ENCODE measurements at regions not wholly inside any gene's neighbourhood (a gene's known extent, or its start where the extent isn't known, plus 50 kb on each side); places are given as distances from the start of the nearest gene placed in this dataset.

GRCh38 chrY:13094904-13095600 lies 190.4 kb downstream of the DDX3Y start:
- H3K9me3 ChIP-seq: no peaks in the 10 kb centered on the region
- no peak for ATAC-seq
- no peak overlapping the region for H3K27ac ChIP-seq
- DNase-seq: no peak
- intact Hi-C loops (cut with DNase I): no loop called here
- H3K36me3 ChIP-seq: no peaks in the 10 kb centered on the region
- WGBS, 2 donors: 56 to 57% methylated on average over 3 of the region's 3 CpGs
- no peaks in the 10 kb centered on the region for H3K27me3 ChIP-seq
- TF ChIP-seq, protein P1, sequence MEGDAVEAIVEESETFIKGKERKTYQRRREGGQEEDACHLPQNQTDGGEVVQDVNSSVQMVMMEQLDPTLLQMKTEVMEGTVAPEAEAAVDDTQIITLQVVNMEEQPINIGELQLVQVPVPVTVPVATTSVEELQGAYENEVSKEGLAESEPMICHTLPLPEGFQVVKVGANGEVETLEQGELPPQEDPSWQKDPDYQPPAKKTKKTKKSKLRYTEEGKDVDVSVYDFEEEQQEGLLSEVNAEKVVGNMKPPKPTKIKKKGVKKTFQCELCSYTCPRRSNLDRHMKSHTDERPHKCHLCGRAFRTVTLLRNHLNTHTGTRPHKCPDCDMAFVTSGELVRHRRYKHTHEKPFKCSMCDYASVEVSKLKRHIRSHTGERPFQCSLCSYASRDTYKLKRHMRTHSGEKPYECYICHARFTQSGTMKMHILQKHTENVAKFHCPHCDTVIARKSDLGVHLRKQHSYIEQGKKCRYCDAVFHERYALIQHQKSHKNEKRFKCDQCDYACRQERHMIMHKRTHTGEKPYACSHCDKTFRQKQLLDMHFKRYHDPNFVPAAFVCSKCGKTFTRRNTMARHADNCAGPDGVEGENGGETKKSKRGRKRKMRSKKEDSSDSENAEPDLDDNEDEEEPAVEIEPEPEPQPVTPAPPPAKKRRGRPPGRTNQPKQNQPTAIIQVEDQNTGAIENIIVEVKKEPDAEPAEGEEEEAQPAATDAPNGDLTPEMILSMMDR (IDR thresholded peaks at IDR 0.05): no peak
- H3K4me1 ChIP-seq: no peaks in the 10 kb centered on the region
- H3K4me3 ChIP-seq: no peak overlapping the region

DNA sequence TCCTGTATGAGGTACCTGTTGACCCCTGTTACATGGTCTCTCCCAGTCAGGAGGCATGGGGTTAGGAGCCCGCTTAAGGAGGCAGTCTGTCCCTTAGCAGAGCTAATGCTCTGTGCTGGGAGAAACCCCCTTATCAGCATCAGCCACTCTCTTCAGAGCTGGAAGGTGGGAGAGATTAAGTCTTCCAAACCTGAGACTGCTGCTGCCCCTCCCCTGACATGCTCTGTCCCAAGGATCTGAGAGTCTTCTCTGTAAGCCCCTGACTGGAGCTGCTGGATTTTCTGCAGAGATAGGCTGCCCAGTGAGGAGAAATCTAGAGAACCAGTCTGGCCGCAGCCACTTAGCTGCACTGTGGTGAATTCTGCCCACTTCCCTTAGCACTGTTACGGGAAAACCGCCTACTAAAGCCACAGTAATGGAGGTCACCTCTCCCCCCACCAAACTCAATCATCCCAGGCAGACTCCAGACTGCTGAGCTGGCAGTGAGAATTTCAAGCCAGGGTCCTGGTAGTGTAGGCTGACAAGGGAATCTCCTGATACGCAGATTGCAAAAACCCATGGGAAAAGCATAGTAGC lies 222.3 kb downstream of the DDX3Y start:
- no peaks in the 10 kb centered on the region for H3K4me1 ChIP-seq
- no peaks in the 10 kb centered on the region for H3K27me3 ChIP-seq
- ATAC-seq (no peak), DNase-seq (no peak)
- no peak overlapping the region for H3K4me3 ChIP-seq
- TF ChIP-seq, protein P1 (IDR thresholded peaks at IDR 0.05): no peak
- WGBS, 2 donors: 43 to 49% methylated on average over 4 to 5 of the region's 5 CpGs
- H3K27ac ChIP-seq: no peak overlapping the region
- H3K9me3 ChIP-seq: no peaks in the 10 kb centered on the region
- intact Hi-C loops (cut with DNase I): no loop called here
- H3K36me3 ChIP-seq: no peaks in the 10 kb centered on the region

- no peak for DNase-seq
- no peak for ATAC-seq
- no peak overlapping the region for H3K4me3 ChIP-seq
- TF ChIP-seq, protein P1 (IDR thresholded peaks at IDR 0.05): no peak
- no peaks in the 10 kb centered on the region for H3K36me3 ChIP-seq
- H3K4me1 ChIP-seq: no peaks in the 10 kb centered on the region
- no peak overlapping the region for H3K27ac ChIP-seq
- intact Hi-C loops (cut with DNase I): no loop called here
- H3K27me3 ChIP-seq: no peaks in the 10 kb centered on the region
- H3K9me3 ChIP-seq: no peaks in the 10 kb centered on the region
Observed at GRCh38 chrY:13127476-13127875, 222.8 kb downstream of the DDX3Y start.

GRCh38 chrY:13149148-13149547 lies 244.5 kb downstream of the DDX3Y start:
- Histone ChIP-seq H3K27me3 (no peaks in the 10 kb centered on the region), H3K4me1 (no peaks in the 10 kb centered on the region), H3K27ac (no peak overlapping the region), H3K4me3 (peak overlapping the region in 5 of 10 donors; percentile 14 to 35 (median 28)), H3K9me3 (no peaks in the 10 kb centered on the region), H3K36me3 (no peaks in the 10 kb centered on the region)
- TF ChIP-seq, protein P1 (IDR thresholded peaks at IDR 0.05): no peak
- intact Hi-C loops (cut with DNase I): no loop called here
- ATAC-seq: no peak
- DNase-seq: no peak

All from heart right ventricle (tissue), 16 donors.